B cell (primary cell): ENCODE measurements at regions not wholly inside any gene's neighbourhood (a gene's known extent, or its start where the extent isn't known, plus 50 kb on each side); places are given as distances from the start of the nearest gene placed in this dataset.

Experiments used
- EZH2 ChIP-seq: IDR thresholded peaks from 2 replicates; pipeline ENCODE4 v1.6.1; 2012; ENCODE audit warnings: borderline replicate concordance, low read depth, mild to moderate bottlenecking, moderate library complexity, low read length; ENCODE audit not compliant: insufficient read depth, poor library complexity, severe bottlenecking
- TF ChIP-seq, protein P1 (sequence below): fragments of 200-600 bp; IDR thresholded peaks from one replicate; pipeline ENCODE4 v1.8.0; 2022; ENCODE audit warnings: antibody characterized with exemption, mild to moderate bottlenecking

GRCh38 chr3:46082849-46083248, 55.6 kb upstream of the XCR1 start:
- TF ChIP-seq, protein P1, sequence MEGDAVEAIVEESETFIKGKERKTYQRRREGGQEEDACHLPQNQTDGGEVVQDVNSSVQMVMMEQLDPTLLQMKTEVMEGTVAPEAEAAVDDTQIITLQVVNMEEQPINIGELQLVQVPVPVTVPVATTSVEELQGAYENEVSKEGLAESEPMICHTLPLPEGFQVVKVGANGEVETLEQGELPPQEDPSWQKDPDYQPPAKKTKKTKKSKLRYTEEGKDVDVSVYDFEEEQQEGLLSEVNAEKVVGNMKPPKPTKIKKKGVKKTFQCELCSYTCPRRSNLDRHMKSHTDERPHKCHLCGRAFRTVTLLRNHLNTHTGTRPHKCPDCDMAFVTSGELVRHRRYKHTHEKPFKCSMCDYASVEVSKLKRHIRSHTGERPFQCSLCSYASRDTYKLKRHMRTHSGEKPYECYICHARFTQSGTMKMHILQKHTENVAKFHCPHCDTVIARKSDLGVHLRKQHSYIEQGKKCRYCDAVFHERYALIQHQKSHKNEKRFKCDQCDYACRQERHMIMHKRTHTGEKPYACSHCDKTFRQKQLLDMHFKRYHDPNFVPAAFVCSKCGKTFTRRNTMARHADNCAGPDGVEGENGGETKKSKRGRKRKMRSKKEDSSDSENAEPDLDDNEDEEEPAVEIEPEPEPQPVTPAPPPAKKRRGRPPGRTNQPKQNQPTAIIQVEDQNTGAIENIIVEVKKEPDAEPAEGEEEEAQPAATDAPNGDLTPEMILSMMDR, result no peak
- TF ChIP-seq EZH2, result no peak
